Transverse colon (tissue), 4 donors: ENCODE measurements at regions not wholly inside any gene's neighbourhood (a gene's known extent, or its start where the extent isn't known, plus 50 kb on each side); places are given as distances from the start of the nearest gene placed in this dataset.

Source experiments
- DNase-seq: peaks from one replicate; pipeline ENCODE4 v3.0.0-alpha.2; 2019
- H3K27ac ChIP-seq, 4 donors: fragments of 200-600 bp; sonication (generic); 2 replicates each; pipeline ENCODE4 v1.5.1; 2016 to 2018; ENCODE audit warnings: inconsistent platforms in 4 of 4
- H3K27me3 ChIP-seq: fragments of 200-600 bp; sonication (generic); 2 replicates; pipeline ENCODE4 v1.5.1; 2017; ENCODE audit warnings: inconsistent platforms
- H3K36me3 ChIP-seq, 4 donors: fragments of 200-600 bp; sonication (generic); 2 replicates each; pipeline ENCODE4 v1.5.1; 2017 to 2019; ENCODE audit warnings: inconsistent platforms in 4 of 4
- H3K4me1 ChIP-seq, 4 donors: fragments of 200-600 bp; sonication (generic); 2 replicates each; pipeline ENCODE4 v1.5.1; 2017 to 2020; ENCODE audit warnings: inconsistent platforms in 4 of 4
- H3K4me3 ChIP-seq, 4 donors: fragments of 200-600 bp; sonication (generic); 1 replicate in 1 of 4; 2 replicates in 3 of 4; pipeline versions ENCODE4 v1.5.1 to v1.6.1; 2017 to 2019; ENCODE audit warnings: inconsistent platforms in 4 of 4
- H3K9me3 ChIP-seq, 2 donors: fragments of 200-600 bp; sonication (generic); 2 replicates each; pipeline ENCODE4 v1.5.1; 2017 to 2019; ENCODE audit warnings: inconsistent platforms in 2 of 2
- EP300 ChIP-seq: sonication (generic); formaldehyde crosslinking; IDR thresholded peaks from one replicate; pipeline ENCODE4 v1.6.1; 2017; ENCODE audit warnings: antibody characterized with exemption, low read depth
- POLR2A ChIP-seq: fragments of 450-650 bp; IDR thresholded peaks from one replicate; pipeline ENCODE4 v1.6.1; 2016; ENCODE audit warnings: antibody characterized with exemption, mild to moderate bottlenecking, moderate library complexity
- POLR2AphosphoS5 ChIP-seq, 3 donors: sonication (generic); formaldehyde crosslinking; IDR thresholded peaks; one replicate each; pipeline ENCODE4 v1.6.1; 2016; ENCODE audit warnings: antibody characterized with exemption in 3 of 3
- WGBS, 2 donors: methylation state at CpG; one replicate each; pipeline ENCODE4 v1.1.5; 2018; ENCODE audit warnings: low coverage in 1 of 2; 5-methylcytosine and 5-hydroxymethylcytosine counted together
- in situ Hi-C, 4 donors: fragments of 200-750 bp; cut with MboI; loops; one replicate each; pipeline versions ENCODE4 v1.15.0 to v1.15.1; 2017; ENCODE audit warnings: low sequenced_read_pairs in 3 of 4, low pct_ligation_motif_present in 1 of 4, low pct_unique_long_range_greater_than_20kb in 1 of 4
- intact Hi-C: fragments of 100-400 bp; cut with DNase I; formaldehyde crosslinking; loops from one replicate; pipeline ENCODE4 v1.15.1; 2023; ENCODE audit warnings: low total_unique reads
- TF ChIP-seq, protein P1 (sequence below), 5 experiments: fragments of 200-600 bp in 3 of 5; fragments of 450-650 bp in 2 of 5; sonication (generic) in 3 of 5; IDR thresholded peaks; 1 replicate in 2 of 5; 2 replicates in 3 of 5; pipeline ENCODE4 v1.5.1; 2016 to 2017; ENCODE audit warnings: antibody characterized with exemption in 5 of 5, inconsistent platforms in 3 of 5, mild to moderate bottlenecking in 2 of 5, moderate library complexity in 1 of 5

DNA sequence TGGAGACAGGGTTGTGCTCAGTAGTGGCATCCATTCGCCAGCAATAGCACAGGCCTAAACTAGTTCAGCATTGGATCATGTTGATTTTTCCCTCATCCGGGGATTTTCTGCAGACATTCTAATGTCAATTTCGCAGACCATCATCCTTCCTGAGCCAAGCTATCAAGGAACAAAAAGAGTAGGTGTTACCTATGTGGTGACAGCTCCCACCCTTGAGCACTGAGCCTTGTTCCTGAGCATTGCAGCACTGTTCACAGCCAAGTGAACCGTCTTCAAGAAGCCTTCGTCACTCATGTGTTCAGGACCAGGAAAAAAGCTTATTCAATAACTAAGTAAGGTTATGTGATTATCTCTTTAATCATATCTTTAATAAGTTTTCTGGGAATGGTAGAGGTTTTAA is 576.2 kb downstream of the UQCRFS1 start:
- Histone ChIP-seq H3K36me3 (no peaks in the 10 kb centered on the region), H3K27me3 (no peaks in the 10 kb centered on the region), H3K9me3 (peaks cover 0 to 7% of the 10 kb centered on the region in 2 donors), H3K4me3 (no peak overlapping the region), H3K27ac (no peak overlapping the region), H3K4me1 (no peaks in the 10 kb centered on the region)
- in situ Hi-C loops, result loop anchor here in 3 of 4 donors (10.0 to 25.0 kb wide), 2 partner anchors 172 to 174 kb away; no protein-coding TSS in a partner anchor
- WGBS, 2 donors, result 80 to 84% methylated on average over 5 of the region's 5 CpGs
- intact Hi-C loops, result no loop called here
- no peak for DNase-seq
- no peak for TF ChIP-seq POLR2A

DNA sequence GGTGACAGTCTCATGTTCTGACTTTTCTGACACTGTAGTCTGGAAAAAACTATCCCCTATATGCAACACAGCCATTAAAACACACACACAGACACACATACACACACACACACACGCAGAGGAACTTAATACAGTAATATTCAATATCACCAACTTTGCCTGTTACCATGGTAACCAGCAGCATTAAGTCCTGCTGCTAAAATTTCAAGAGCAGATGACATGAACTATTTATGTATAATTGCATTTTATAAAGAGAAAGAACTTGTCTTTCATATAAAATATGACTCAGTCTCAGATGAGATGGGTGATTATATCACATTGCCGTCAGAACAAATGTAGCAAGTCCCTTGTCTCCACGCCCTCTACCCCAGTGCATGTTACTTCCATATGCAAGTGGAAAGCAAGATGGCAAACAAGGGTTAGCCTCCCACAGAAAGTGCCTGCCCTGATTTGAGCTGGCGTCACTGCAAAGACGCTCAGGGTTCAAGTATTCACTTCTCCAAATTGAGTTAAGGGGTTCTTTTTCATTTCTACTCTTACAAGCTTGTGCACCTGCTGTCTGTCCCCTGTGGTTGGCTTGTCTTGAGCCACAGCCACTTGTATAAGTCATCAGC is 576.8 kb downstream of the UQCRFS1 start:
- Histone ChIP-seq H3K4me1 (no peaks in the 10 kb centered on the region), H3K4me3 (no peak overlapping the region), H3K27ac (no peak overlapping the region), H3K36me3 (no peaks in the 10 kb centered on the region), H3K27me3 (no peaks in the 10 kb centered on the region), H3K9me3 (peaks cover 0 to 7% of the 10 kb centered on the region in 2 donors)
- DNase-seq, result no peak
- intact Hi-C loops, result no loop called here
- in situ Hi-C loops, result loop anchor here in 3 of 4 donors (10.0 to 25.0 kb wide), 2 partner anchors 171 to 174 kb away; no protein-coding TSS in a partner anchor
- TF ChIP-seq EP300, result no peak
- TF ChIP-seq, protein P1, sequence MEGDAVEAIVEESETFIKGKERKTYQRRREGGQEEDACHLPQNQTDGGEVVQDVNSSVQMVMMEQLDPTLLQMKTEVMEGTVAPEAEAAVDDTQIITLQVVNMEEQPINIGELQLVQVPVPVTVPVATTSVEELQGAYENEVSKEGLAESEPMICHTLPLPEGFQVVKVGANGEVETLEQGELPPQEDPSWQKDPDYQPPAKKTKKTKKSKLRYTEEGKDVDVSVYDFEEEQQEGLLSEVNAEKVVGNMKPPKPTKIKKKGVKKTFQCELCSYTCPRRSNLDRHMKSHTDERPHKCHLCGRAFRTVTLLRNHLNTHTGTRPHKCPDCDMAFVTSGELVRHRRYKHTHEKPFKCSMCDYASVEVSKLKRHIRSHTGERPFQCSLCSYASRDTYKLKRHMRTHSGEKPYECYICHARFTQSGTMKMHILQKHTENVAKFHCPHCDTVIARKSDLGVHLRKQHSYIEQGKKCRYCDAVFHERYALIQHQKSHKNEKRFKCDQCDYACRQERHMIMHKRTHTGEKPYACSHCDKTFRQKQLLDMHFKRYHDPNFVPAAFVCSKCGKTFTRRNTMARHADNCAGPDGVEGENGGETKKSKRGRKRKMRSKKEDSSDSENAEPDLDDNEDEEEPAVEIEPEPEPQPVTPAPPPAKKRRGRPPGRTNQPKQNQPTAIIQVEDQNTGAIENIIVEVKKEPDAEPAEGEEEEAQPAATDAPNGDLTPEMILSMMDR (IDR thresholded peaks at IDR 0.05), result no peak
- TF ChIP-seq POLR2A, result no peak
- no peak for TF ChIP-seq POLR2AphosphoS5 (IDR thresholded peaks at IDR 0.05)
- WGBS, 2 donors, result 82 to 85% methylated on average over 3 to 5 of the region's 5 CpGs

DNA sequence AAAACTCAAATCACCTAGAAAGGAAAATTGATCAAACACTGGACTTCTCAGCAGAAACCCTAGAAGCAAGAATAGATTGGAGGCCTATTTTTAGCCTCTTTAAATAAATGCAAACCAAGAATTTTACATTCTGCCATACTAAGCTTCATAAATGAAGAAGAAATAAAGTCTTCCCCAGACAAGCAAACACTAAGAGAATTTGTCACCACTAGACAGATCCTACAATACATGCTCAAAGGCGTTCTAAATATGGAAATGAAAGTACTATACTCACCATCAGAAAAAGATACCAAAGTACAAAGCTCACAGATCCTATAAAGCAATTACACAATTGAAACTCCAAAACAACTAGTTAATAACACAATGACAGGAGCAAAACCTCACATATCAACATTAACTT is 578.1 kb downstream of the UQCRFS1 start:
- WGBS, 2 donors, result 38 to 56% methylated on average over 1 of the region's 1 CpG
- TF ChIP-seq POLR2AphosphoS5 (IDR thresholded peaks at IDR 0.05) (no peak), EP300 (no peak), POLR2A (no peak)
- TF ChIP-seq, protein P1 (IDR thresholded peaks at IDR 0.05), result no peak
- in situ Hi-C loops, result loop anchor here (5.0 to 25.0 kb wide), 3 partner anchors 168 to 173 kb away; no protein-coding TSS in a partner anchor
- Histone ChIP-seq H3K9me3 (peaks cover 0 to 7% of the 10 kb centered on the region in 2 donors), H3K4me3 (no peak overlapping the region), H3K4me1 (no peaks in the 10 kb centered on the region), H3K27ac (no peak overlapping the region), H3K36me3 (no peaks in the 10 kb centered on the region), H3K27me3 (no peaks in the 10 kb centered on the region)
- DNase-seq, result no peak
- intact Hi-C loops, result no loop called here

DNA sequence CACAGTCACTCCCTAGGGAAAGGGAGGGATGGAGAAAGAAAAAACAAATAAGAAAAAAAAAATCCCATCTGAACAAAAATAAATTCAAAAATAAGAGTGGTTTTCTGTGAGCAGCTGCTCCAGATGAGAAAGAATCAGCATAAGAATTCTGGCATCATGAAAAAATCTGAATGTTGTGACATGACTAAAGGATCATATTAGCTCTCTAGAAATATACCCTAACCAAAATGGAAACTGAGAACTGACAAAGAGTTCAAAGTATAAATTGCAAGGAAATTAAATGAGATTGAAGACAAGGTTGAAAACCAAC is 579.0 kb downstream of the UQCRFS1 start:
- peaks cover 0 to 7% of the 10 kb centered on the region in 2 donors for H3K9me3 ChIP-seq
- H3K36me3 ChIP-seq, result no peaks in the 10 kb centered on the region
- H3K4me1 ChIP-seq, result no peaks in the 10 kb centered on the region
- intact Hi-C loops (no loop called here), in situ Hi-C loops (loop anchor here (5.0 to 25.0 kb wide), 3 partner anchors 167 to 172 kb away; no protein-coding TSS in a partner anchor)
- H3K4me3 ChIP-seq, result no peak overlapping the region
- no peak for DNase-seq
- H3K27ac ChIP-seq, result no peak overlapping the region
- no peak for TF ChIP-seq POLR2A
- TF ChIP-seq, protein P1 (IDR thresholded peaks at IDR 0.05), result peak in 1 of 5 experiments; percentile 3
- H3K27me3 ChIP-seq, result no peaks in the 10 kb centered on the region
